HAP-1 (cell line): ENCODE measurements at regions not wholly inside any gene's neighbourhood (a gene's known extent, or its start where the extent isn't known, plus 50 kb on each side); places are given as distances from the start of the nearest gene placed in this dataset.

Experiments
- DNase-seq, 2 experiments: peaks; one replicate each; pipeline ENCODE4 v3.0.0-alpha.2; 2016 to 2020; ENCODE audit warnings: low spot score in 2 of 2
- H3K27me3 ChIP-seq: fragments of 250-450 bp; sonication (Bioruptor Pico); 2 replicates; pipeline ENCODE4 v1.5.1; 2020; ENCODE audit warnings: low read depth, mild to moderate bottlenecking, moderate library complexity
- H3K36me3 ChIP-seq: fragments of 250-450 bp; sonication (Bioruptor Pico); replicated peaks from 2 replicates; pipeline ENCODE4 v1.5.1; 2020; ENCODE audit warnings: mild to moderate bottlenecking
- H3K4me1 ChIP-seq: fragments of 250-450 bp; sonication (Bioruptor Pico); 2 replicates; pipeline ENCODE4 v1.5.1; 2020; ENCODE audit warnings: mild to moderate bottlenecking
- H3K4me3 ChIP-seq: fragments of 250-450 bp; sonication (Bioruptor Pico); 2 replicates; pipeline ENCODE4 v1.5.1; 2020; ENCODE audit warnings: mild to moderate bottlenecking, moderate library complexity
- H3K9me3 ChIP-seq: fragments of 250-450 bp; sonication (Bioruptor Pico); 2 replicates; pipeline ENCODE4 v1.5.1; 2020; ENCODE audit warnings: mild to moderate bottlenecking, moderate library complexity
- in situ Hi-C: fragments of 300-500 bp; cut with MboI; formaldehyde crosslinking; loops from 3 replicates; pipeline ENCODE4 v1.14.3; 2020; ENCODE audit warnings: low sequenced_read_pairs, inconsistent platforms, mixed read lengths

- Histone ChIP-seq H3K4me3 (no peak overlapping the region), H3K4me1 (peaks cover 4% of the 10 kb centered on the region), H3K27me3 (no peaks in the 10 kb centered on the region), H3K36me3 (no peaks in the 10 kb centered on the region), H3K9me3 (peaks cover 11% of the 10 kb centered on the region)
- in situ Hi-C loops: no loop called here
- DNase-seq: no peak
Measured at GRCh38 chr9:106557996-106558667, 304.8 kb upstream of the ZNF462 start.

DNA sequence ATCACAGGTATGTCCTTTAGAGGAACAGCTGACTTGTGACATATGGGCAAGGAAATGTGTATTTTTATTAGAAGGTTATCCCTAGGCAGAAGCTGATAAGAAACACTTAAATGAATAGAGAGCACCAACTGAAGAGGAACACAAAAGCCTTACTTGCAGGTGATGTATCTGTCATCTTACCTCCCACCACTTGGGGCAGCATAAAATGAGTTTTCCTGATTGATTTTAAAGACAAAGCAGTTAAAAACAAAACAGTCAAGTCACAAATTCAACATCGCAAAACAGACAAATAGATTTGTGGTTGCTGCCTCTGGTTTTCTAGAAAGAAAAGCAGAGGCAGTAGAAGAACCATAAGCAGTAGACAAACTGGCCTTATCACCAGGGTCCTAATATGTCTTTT lies 302.4 kb upstream of the ZNF462 start:
- Histone ChIP-seq H3K27me3 (no peaks in the 10 kb centered on the region), H3K9me3 (peaks cover 7% of the 10 kb centered on the region), H3K4me1 (peaks cover 4% of the 10 kb centered on the region), H3K36me3 (no peaks in the 10 kb centered on the region), H3K4me3 (no peak overlapping the region)
- in situ Hi-C loops: no loop called here
- DNase-seq: no peak

- Histone ChIP-seq H3K27me3 (no peaks in the 10 kb centered on the region), H3K4me1 (no peaks in the 10 kb centered on the region), H3K36me3 (no peaks in the 10 kb centered on the region), H3K9me3 (no peaks in the 10 kb centered on the region), H3K4me3 (no peak overlapping the region)
- in situ Hi-C loops: no loop called here
- no peak for DNase-seq
Measured at GRCh38 chr9:106575823-106576222, 287.1 kb upstream of the ZNF462 start.

- Histone ChIP-seq H3K4me3 (no peak overlapping the region), H3K9me3 (no peaks in the 10 kb centered on the region)
Measured at GRCh38 chr9:106576232-106576760, 286.7 kb upstream of the ZNF462 start.

GRCh38 chr9:106577121-106577520 lies 285.8 kb upstream of the ZNF462 start:
- no peaks in the 10 kb centered on the region for H3K4me1 ChIP-seq
- no peaks in the 10 kb centered on the region for H3K36me3 ChIP-seq
- DNase-seq: no peak
- no peak overlapping the region for H3K4me3 ChIP-seq
- in situ Hi-C loops: no loop called here
- no peaks in the 10 kb centered on the region for H3K27me3 ChIP-seq
- no peaks in the 10 kb centered on the region for H3K9me3 ChIP-seq

More at GRCh38 chr9:106576232-106576760, 286.7 kb upstream of the ZNF462 start:
- Histone ChIP-seq H3K27me3 (no peaks in the 10 kb centered on the region), H3K4me1 (no peaks in the 10 kb centered on the region), H3K36me3 (no peaks in the 10 kb centered on the region)
- DNase-seq: no peak
- in situ Hi-C loops: no loop called here

DNA sequence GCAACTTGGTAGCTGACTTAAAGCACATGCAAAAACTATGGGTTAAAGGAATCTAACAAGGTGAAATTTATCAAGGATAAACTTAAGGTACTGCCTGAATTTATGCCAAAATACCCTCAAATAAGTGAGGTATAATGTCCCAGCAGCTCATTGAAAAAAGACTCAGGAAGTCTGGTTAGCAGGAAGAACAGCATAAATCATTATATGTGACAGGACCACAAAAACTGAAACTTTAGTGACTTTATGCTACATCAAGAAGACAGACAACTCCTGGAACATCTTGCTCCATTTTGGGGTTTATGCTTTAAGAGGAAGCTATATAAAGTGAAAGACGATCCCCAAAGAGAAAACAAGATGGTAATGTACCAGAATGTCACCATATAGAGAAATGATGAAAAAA lies 282.4 kb upstream of the ZNF462 start:
- Histone ChIP-seq H3K36me3 (no peaks in the 10 kb centered on the region), H3K4me3 (no peak overlapping the region), H3K4me1 (peaks cover 6% of the 10 kb centered on the region), H3K27me3 (no peaks in the 10 kb centered on the region), H3K9me3 (no peaks in the 10 kb centered on the region)
- in situ Hi-C loops: no loop called here
- no peak for DNase-seq

- H3K27me3 ChIP-seq: no peaks in the 10 kb centered on the region
- H3K4me3 ChIP-seq: no peak overlapping the region
- no peaks in the 10 kb centered on the region for H3K36me3 ChIP-seq
- H3K4me1 ChIP-seq: peaks cover 6% of the 10 kb centered on the region
- DNase-seq: no peak
- in situ Hi-C loops: no loop called here
- no peaks in the 10 kb centered on the region for H3K9me3 ChIP-seq
Measured at GRCh38 chr9:106581973-106582372, 281.0 kb upstream of the ZNF462 start.

GRCh38 chr9:106583751-106584150 lies 279.2 kb upstream of the ZNF462 start:
- DNase-seq: no peak
- no peaks in the 10 kb centered on the region for H3K9me3 ChIP-seq
- in situ Hi-C loops: no loop called here
- no peaks in the 10 kb centered on the region for H3K27me3 ChIP-seq
- H3K4me3 ChIP-seq: no peak overlapping the region
- H3K4me1 ChIP-seq: peaks cover 6% of the 10 kb centered on the region
- H3K36me3 ChIP-seq: no peaks in the 10 kb centered on the region

GRCh38 chr9:106587042-106587441 lies 275.9 kb upstream of the ZNF462 start:
- in situ Hi-C loops: no loop called here
- peaks cover 6% of the 10 kb centered on the region for H3K4me1 ChIP-seq
- no peaks in the 10 kb centered on the region for H3K27me3 ChIP-seq
- no peaks in the 10 kb centered on the region for H3K36me3 ChIP-seq
- H3K4me3 ChIP-seq: no peak overlapping the region
- no peaks in the 10 kb centered on the region for H3K9me3 ChIP-seq
- DNase-seq: no peak

- Histone ChIP-seq H3K36me3 (no peaks in the 10 kb centered on the region), H3K9me3 (no peaks in the 10 kb centered on the region), H3K27me3 (no peaks in the 10 kb centered on the region), H3K4me3 (no peak overlapping the region), H3K4me1 (no peaks in the 10 kb centered on the region)
- DNase-seq: peak in 1 of 2 experiments; percentile 14
- in situ Hi-C loops: no loop called here
Measured at GRCh38 chr9:106588626-106589025, 274.3 kb upstream of the ZNF462 start.

DNA sequence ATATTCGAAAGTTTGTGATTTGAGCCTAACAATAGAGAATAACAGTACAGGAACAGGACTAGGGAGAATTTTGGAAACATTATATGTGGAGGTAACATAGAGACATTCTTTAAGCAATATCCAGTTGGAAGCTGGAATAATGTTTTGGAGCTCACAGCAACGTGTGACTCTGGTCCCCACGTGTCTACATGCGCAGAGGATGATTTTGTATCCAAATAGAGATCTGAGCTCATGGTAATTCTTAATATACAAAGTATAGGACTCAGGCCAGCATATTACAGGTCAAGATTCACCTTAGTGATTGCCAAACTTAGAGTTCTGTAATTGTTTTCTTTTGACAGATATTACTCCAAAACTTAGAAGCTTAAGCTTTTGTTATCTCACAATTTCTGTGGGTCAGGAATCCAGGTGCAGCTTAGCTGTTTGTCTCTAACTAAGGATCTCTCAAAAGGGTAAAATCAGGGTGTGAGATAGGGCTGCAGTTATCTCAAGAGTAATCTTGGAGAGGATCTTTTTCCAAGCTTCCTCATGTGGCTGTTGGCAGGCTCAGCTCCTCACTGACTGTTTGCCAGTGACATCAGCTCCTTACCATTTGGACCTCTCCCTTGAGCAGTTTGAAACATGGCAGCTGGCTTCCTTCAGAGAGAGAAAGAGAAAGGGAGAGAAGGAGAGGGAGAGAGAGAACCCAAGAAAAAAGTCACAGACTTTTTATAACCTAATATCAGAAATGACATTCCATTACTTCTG lies 272.0 kb upstream of the ZNF462 start:
- Histone ChIP-seq H3K4me3 (no peak overlapping the region), H3K36me3 (no peaks in the 10 kb centered on the region), H3K4me1 (no peaks in the 10 kb centered on the region), H3K9me3 (no peaks in the 10 kb centered on the region), H3K27me3 (no peaks in the 10 kb centered on the region)
- in situ Hi-C loops: no loop called here
- no peak for DNase-seq

DNA sequence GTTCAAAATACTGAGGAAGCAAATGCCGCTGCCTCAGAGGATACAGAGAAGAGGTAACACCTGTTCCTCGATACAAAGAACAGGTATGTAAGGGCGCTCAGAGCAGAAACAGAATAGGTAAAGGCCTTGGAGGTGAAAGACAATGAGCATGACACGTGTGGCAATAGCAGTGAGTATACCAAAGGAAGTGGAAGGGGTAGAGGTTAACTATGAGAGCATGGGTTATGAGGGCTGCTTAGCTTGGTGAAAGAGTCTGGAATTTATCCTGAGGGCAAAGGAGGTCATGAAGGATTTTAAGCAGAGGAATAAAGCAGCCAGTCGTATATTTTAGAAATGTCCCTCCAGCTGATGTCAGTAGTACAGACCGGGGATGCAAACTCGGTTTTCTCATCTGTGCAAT lies 269.8 kb upstream of the ZNF462 start:
- no peaks in the 10 kb centered on the region for H3K36me3 ChIP-seq
- no peaks in the 10 kb centered on the region for H3K27me3 ChIP-seq
- DNase-seq: no peak
- in situ Hi-C loops: no loop called here
- no peak overlapping the region for H3K4me3 ChIP-seq
- H3K9me3 ChIP-seq: no peaks in the 10 kb centered on the region
- no peaks in the 10 kb centered on the region for H3K4me1 ChIP-seq

DNA sequence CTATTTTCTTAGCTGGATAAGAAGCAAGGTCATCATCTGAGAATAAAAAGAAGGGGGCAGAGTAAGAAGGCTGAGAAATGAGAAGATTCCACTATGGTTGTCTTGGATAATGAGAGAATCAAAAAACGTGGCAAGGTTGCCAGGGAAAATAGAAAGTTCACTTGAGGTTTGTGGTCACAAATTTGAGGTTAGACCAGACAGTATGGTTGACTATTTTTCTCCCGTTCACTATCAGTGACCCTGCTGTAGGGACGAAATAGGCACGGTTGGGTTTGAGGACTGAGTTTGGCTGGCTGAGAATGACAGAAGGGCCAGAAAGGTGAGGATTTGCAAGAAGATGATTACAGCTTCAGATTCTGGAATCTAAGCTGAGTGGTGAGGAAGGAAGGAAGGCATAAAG lies 266.0 kb upstream of the ZNF462 start:
- in situ Hi-C loops: no loop called here
- H3K9me3 ChIP-seq: no peaks in the 10 kb centered on the region
- DNase-seq: no peak
- H3K36me3 ChIP-seq: no peaks in the 10 kb centered on the region
- H3K4me3 ChIP-seq: no peak overlapping the region
- H3K27me3 ChIP-seq: no peaks in the 10 kb centered on the region
- H3K4me1 ChIP-seq: no peaks in the 10 kb centered on the region

GRCh38 chr9:106600955-106601560 lies 261.9 kb upstream of the ZNF462 start:
- in situ Hi-C loops: no loop called here
- no peaks in the 10 kb centered on the region for H3K4me1 ChIP-seq
- H3K36me3 ChIP-seq: no peaks in the 10 kb centered on the region
- DNase-seq: no peak
- no peaks in the 10 kb centered on the region for H3K27me3 ChIP-seq
- no peaks in the 10 kb centered on the region for H3K9me3 ChIP-seq
- H3K4me3 ChIP-seq: no peak overlapping the region
